ENCODE measurements at regions not wholly inside any gene's neighbourhood (a gene's known extent, or its start where the extent isn't known, plus 50 kb on each side); places are given as distances from the start of the nearest gene placed in this dataset.

- TF ChIP-seq POLR2AphosphoS5 (IDR thresholded peaks at IDR 0.05): no peak
- TF ChIP-seq POLR2A (IDR thresholded peaks at IDR 0.05): no peak
Measured at GRCh38 chr4:111836601-111837000, 308.7 kb upstream of the FAM241A start.
